ENCODE measurements at regions not wholly inside any gene's neighbourhood (a gene's known extent, or its start where the extent isn't known, plus 50 kb on each side); places are given as distances from the start of the nearest gene placed in this dataset.

DNA sequence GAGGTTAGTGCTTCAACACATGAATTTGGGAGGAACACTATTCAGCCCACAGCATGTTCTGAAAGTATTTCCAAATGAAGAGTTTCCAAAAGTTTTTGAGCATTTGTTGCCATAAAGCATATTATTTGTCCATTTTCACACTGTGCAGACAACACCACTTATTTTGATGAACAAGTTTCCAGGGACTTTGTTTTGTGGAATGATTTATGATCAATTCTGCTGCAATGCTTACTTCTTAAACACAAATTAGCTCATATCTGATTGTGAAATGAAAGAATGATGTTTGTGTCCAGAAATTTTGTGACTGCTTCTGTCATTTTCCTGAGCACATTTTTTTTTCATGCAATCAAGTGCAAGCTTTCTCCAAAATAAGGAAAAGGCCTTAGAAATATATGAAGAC, 205.3 kb downstream of the RAP2A start:
- Mint-ChIP-seq H3K4me3 (no peak overlapping the region), H3K4me1 (no peaks in the 10 kb centered on the region), H3K9me3 (no peaks in the 10 kb centered on the region), H3K36me3 (no peaks in the 10 kb centered on the region), H3K27me3 (no peaks in the 10 kb centered on the region), H3K27ac (no peak overlapping the region)

GRCh38 chr13:97640268-97640667, 206.3 kb downstream of the RAP2A start:
- Mint-ChIP-seq H3K36me3 (no peaks in the 10 kb centered on the region), H3K4me1 (no peaks in the 10 kb centered on the region), H3K4me3 (no peak overlapping the region), H3K27ac (no peak overlapping the region), H3K9me3 (no peaks in the 10 kb centered on the region), H3K27me3 (no peaks in the 10 kb centered on the region)

- Mint-ChIP-seq H3K4me3 (no peak overlapping the region), H3K4me1 (no peaks in the 10 kb centered on the region), H3K27ac (no peak overlapping the region), H3K27me3 (no peaks in the 10 kb centered on the region), H3K36me3 (no peaks in the 10 kb centered on the region), H3K9me3 (no peaks in the 10 kb centered on the region)
Measured at GRCh38 chr13:97648171-97648880, 214.4 kb downstream of the RAP2A start.

DNA sequence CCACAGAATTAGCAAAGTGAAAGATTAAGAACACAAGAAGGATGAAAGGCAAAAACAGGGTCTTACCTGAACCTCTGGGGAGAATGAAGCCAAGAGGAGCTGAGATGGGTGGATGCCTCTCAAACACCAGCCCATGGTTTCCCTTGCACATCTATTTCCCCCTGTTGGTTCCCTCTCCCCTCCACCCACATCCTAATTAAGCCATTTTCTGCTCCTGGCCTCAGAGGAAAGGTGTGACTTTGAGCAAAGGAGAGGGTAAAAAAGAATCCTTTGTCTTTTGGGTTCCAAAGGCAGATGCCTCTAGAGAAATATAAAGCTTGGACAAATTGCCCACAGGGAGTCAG, 214.9 kb downstream of the RAP2A start:
- Mint-ChIP-seq H3K4me1 (no peaks in the 10 kb centered on the region), H3K27ac (no peak overlapping the region), H3K27me3 (no peaks in the 10 kb centered on the region), H3K9me3 (no peaks in the 10 kb centered on the region), H3K36me3 (no peaks in the 10 kb centered on the region), H3K4me3 (no peak overlapping the region)

- H3K4me3 Mint-ChIP-seq, result no peak overlapping the region
- no peaks in the 10 kb centered on the region for H3K4me1 Mint-ChIP-seq
- peaks cover 4% of the 10 kb centered on the region for H3K27me3 Mint-ChIP-seq
- peak overlapping the region in 1 of 3 donors; percentile 80 for H3K27ac Mint-ChIP-seq
- no peaks in the 10 kb centered on the region for H3K36me3 Mint-ChIP-seq
- no peaks in the 10 kb centered on the region for H3K9me3 Mint-ChIP-seq
Measured at GRCh38 chr13:97653443-97654140, 219.6 kb downstream of the RAP2A start.

DNA sequence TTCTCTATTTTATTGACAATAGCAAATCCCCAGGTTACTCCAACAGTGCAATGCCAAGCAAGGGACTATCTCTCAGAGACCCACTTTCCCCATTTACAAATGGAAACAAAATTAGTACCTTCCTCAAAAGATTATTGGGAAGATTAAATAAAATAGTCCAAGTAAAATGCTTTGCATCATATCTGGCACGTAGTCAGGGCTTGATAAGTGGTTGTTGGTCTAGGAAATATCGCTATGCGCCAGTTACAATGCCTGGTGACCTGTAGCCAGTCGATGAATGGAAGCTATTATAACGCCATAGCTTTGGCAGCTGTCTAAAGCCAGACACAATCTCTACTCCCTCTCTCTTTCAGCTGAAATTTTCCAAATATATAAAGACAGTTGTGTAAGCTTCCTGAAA, 220.3 kb downstream of the RAP2A start:
- H3K4me3 Mint-ChIP-seq, result no peak overlapping the region
- no peaks in the 10 kb centered on the region for H3K9me3 Mint-ChIP-seq

GRCh38 chr13:97658556-97658955, 224.6 kb downstream of the RAP2A start:
- Mint-ChIP-seq H3K27ac (no peak overlapping the region), H3K4me1 (no peaks in the 10 kb centered on the region), H3K9me3 (no peaks in the 10 kb centered on the region), H3K4me3 (no peak overlapping the region), H3K36me3 (no peaks in the 10 kb centered on the region), H3K27me3 (peaks cover 7% of the 10 kb centered on the region)

More for the DNA sequence above, 220.3 kb downstream of the RAP2A start:
- Mint-ChIP-seq H3K4me1 (no peaks in the 10 kb centered on the region), H3K27ac (no peak overlapping the region), H3K27me3 (peaks cover 4% of the 10 kb centered on the region), H3K36me3 (no peaks in the 10 kb centered on the region)

- Mint-ChIP-seq H3K27me3 (peaks cover 10% of the 10 kb centered on the region), H3K4me1 (no peaks in the 10 kb centered on the region), H3K36me3 (no peaks in the 10 kb centered on the region), H3K27ac (no peak overlapping the region), H3K4me3 (no peak overlapping the region), H3K9me3 (no peaks in the 10 kb centered on the region)
Measured at GRCh38 chr13:97659602-97660001, 225.6 kb downstream of the RAP2A start.

- Mint-ChIP-seq H3K4me3 (no peak overlapping the region), H3K27me3 (peaks cover 8% of the 10 kb centered on the region), H3K4me1 (no peaks in the 10 kb centered on the region), H3K27ac (no peak overlapping the region), H3K36me3 (no peaks in the 10 kb centered on the region), H3K9me3 (no peaks in the 10 kb centered on the region)
Measured at GRCh38 chr13:97660594-97661260, 226.8 kb downstream of the RAP2A start.

- Mint-ChIP-seq H3K36me3 (no peaks in the 10 kb centered on the region), H3K27ac (no peak overlapping the region), H3K27me3 (peaks cover 6% of the 10 kb centered on the region), H3K4me3 (no peak overlapping the region), H3K4me1 (no peaks in the 10 kb centered on the region), H3K9me3 (peaks cover 0 to 5% (median 0%) of the 10 kb centered on the region in 3 donors)
Measured at GRCh38 chr13:97686594-97686993, 252.6 kb downstream of the RAP2A start.

- Mint-ChIP-seq H3K27ac (no peak overlapping the region), H3K4me3 (no peak overlapping the region), H3K36me3 (no peaks in the 10 kb centered on the region), H3K4me1 (no peaks in the 10 kb centered on the region), H3K9me3 (peaks cover 0 to 5% (median 0%) of the 10 kb centered on the region in 3 donors), H3K27me3 (peaks cover 5% of the 10 kb centered on the region)
Measured at GRCh38 chr13:97692628-97693027, 258.7 kb downstream of the RAP2A start.

DNA sequence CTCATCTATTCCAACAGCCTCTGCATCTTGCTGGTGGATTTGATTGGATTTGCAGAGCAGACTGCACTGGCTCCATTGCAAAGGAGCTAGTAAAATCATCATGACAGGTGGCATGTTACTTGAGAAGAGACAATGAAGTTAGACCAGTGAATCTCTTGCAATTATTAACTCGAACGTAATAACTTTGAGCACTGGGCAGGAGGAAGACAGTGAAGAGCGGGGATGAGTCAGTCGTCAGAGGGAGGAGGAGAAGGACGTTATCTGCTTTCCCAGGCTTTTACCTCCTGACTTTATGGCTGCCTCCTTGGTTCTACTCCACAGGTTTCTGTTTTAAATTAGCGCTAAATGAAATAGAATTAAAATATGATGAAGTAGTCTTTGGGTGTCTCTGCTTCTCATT, 257.8 kb upstream of the IPO5 start:
- no peaks in the 10 kb centered on the region for H3K36me3 Mint-ChIP-seq
- H3K4me3 Mint-ChIP-seq, result no peak overlapping the region
- peaks cover 0 to 4% (median 0%) of the 10 kb centered on the region in 3 donors for H3K9me3 Mint-ChIP-seq
- peaks cover 6% of the 10 kb centered on the region for H3K27me3 Mint-ChIP-seq
- H3K27ac Mint-ChIP-seq, result no peak overlapping the region
- H3K4me1 Mint-ChIP-seq, result no peaks in the 10 kb centered on the region

DNA sequence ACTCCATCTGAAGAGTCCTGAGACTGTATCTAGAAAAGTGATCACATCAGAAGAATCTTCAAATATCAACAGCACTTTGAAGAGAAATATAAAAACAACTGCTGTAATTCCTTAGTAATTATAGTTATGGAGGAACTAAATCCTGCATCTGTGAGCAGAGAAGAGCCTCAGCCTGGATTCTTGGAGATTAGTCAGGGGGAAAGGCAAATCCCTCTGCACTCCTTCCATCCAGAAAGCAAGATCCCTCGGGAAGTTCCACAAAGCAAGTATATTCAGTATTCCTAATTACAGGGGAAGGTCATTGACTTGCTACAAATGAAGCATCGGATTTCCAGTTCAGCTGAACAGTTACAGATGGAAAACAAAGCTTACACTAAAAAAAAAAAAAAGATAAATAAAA, 256.6 kb upstream of the IPO5 start:
- Mint-ChIP-seq H3K27me3 (peaks cover 6% of the 10 kb centered on the region), H3K36me3 (no peaks in the 10 kb centered on the region), H3K4me1 (no peaks in the 10 kb centered on the region), H3K9me3 (peaks cover 0 to 4% (median 0%) of the 10 kb centered on the region in 3 donors), H3K27ac (no peak overlapping the region), H3K4me3 (no peak overlapping the region)

DNA sequence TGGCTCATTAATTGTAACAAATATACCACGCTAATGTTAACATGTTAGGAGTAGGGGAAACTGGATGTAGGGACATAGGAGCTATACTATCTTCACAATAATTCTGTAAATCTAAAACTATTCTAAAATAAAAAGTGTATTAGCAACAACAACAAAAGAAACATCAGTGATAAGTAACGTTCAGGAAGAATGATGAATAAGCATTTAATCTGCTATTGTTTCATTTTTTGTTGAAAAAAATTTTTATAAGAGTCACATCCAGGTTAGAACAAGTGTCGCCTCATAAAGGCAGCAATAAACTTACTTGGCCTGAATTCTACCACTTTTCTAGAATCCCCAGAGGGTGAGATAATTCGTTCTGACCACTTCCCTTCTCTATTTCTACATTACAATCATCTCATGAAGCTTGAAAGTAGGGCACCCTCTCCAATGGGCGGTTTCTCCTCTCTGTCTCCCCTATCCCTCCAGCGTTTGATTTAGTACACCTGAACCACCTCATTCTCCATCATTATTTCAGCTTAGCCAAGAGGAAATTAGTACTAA, 253.1 kb upstream of the IPO5 start:
- Mint-ChIP-seq H3K27me3 (peaks cover 4% of the 10 kb centered on the region), H3K4me3 (no peak overlapping the region), H3K4me1 (no peaks in the 10 kb centered on the region), H3K9me3 (peaks cover 0 to 4% (median 0%) of the 10 kb centered on the region in 3 donors), H3K27ac (no peak overlapping the region), H3K36me3 (no peaks in the 10 kb centered on the region)

DNA sequence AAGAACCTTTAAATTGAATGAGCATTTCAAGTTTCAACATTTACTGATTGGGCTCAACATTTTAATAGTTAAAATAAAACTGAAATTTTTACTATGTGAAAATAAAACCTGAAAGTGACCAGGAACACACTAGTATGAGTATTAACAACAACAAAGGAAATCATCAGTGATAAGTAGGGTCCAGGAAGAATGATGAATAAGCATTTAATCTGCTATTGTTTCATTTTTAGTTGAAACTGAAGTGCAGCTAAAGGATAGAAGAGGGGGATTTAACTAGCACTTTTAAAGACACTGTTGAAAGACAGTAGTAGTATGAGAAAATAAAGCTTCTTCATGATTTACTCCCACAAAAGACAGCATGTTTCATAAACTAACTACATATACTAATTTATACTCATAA, 250.9 kb upstream of the IPO5 start:
- Mint-ChIP-seq H3K4me3 (no peak overlapping the region), H3K4me1 (no peaks in the 10 kb centered on the region), H3K9me3 (peaks cover 0 to 4% (median 0%) of the 10 kb centered on the region in 3 donors), H3K27me3 (peaks cover 5% of the 10 kb centered on the region), H3K27ac (no peak overlapping the region), H3K36me3 (no peaks in the 10 kb centered on the region)

All from IgD-negative memory B cell (primary cell).